ENCODE measurements at regions not wholly inside any gene's neighbourhood (a gene's known extent, or its start where the extent isn't known, plus 50 kb on each side); places are given as distances from the start of the nearest gene placed in this dataset.

GRCh38 chr3:23103764-23104163 is 99.4 kb upstream of the UBE2E2 start:
- TF ChIP-seq CTCF (IDR thresholded peaks at IDR 0.05) = no peak
- TF ChIP-seq POLR2A (IDR thresholded peaks at IDR 0.05) = no peak
